GM23338 (cell line): ENCODE measurements at regions not wholly inside any gene's neighbourhood (a gene's known extent, or its start where the extent isn't known, plus 50 kb on each side); places are given as distances from the start of the nearest gene placed in this dataset.

Source experiments
- ATAC-seq: fragments of 200-7000 bp; cut with Tn5 transposase; 3 replicates; pipeline ENCODE4 v1.9.1; 2020
- DNase-seq: peaks from one replicate; pipeline ENCODE4 v3.0.0-alpha.2; 2015; ENCODE audit warnings: low spot score
- H2AFZ ChIP-seq: fragments of 200-600 bp; sonication (generic); 2 replicates; pipeline ENCODE4 v1.8.0; 2016; ENCODE audit warnings: antibody characterized with exemption, mild to moderate bottlenecking, moderate library complexity
- H3F3A ChIP-seq: fragments of 200-600 bp; sonication (generic); replicated peaks from 2 replicates; pipeline ENCODE4 v1.8.0; 2017; ENCODE audit warnings: antibody characterized with exemption, mixed run types, low read depth
- H3K27ac ChIP-seq: fragments of 200-600 bp; sonication (generic); 2 replicates; pipeline ENCODE4 v1.6.1; 2016; ENCODE audit warnings: low read depth
- H3K27me3 ChIP-seq: fragments of 200-600 bp; sonication (generic); 2 replicates; pipeline ENCODE4 v1.8.0; 2016; ENCODE audit warnings: mild to moderate bottlenecking, mixed run types, moderate library complexity; ENCODE audit not compliant: insufficient read depth
- H3K36me3 ChIP-seq: fragments of 200-600 bp; sonication (generic); 2 replicates; pipeline ENCODE4 v1.8.0; 2016; ENCODE audit warnings: mild to moderate bottlenecking; ENCODE audit not compliant: insufficient read depth
- H3K4me1 ChIP-seq: fragments of 200-600 bp; sonication (generic); 2 replicates; pipeline ENCODE4 v1.8.0; 2016; ENCODE audit warnings: mild to moderate bottlenecking, moderate library complexity; ENCODE audit not compliant: insufficient read depth
- H3K4me2 ChIP-seq: fragments of 200-600 bp; sonication (generic); 2 replicates; pipeline ENCODE4 v1.7.1; 2017; ENCODE audit warnings: mixed run types
- H3K4me3 ChIP-seq: fragments of 200-600 bp; sonication (generic); 2 replicates; pipeline ENCODE4 v1.6.1; 2016; ENCODE audit warnings: mixed run types
- H3K79me2 ChIP-seq: fragments of 200-600 bp; sonication (generic); replicated peaks from 2 replicates; pipeline ENCODE4 v1.8.0; 2017; ENCODE audit warnings: mild to moderate bottlenecking; ENCODE audit not compliant: insufficient read depth
- H3K9me2 ChIP-seq: fragments of 200-600 bp; sonication (generic); 2 replicates; pipeline ENCODE4 v1.8.0; 2017; ENCODE audit not compliant: insufficient read depth
- H4K20me1 ChIP-seq: fragments of 200-600 bp; sonication (generic); replicated peaks from 2 replicates; pipeline ENCODE4 v1.8.0; 2017; ENCODE audit warnings: mild to moderate bottlenecking; ENCODE audit not compliant: insufficient read depth
- H3K27ac Mint-ChIP-seq: 2 replicates; pipeline ENCODE4 v1.8.0; 2020; ENCODE audit warnings: inconsistent platforms, mild to moderate bottlenecking, moderate library complexity, mixed read lengths
- H3K27me3 Mint-ChIP-seq: 3 replicates; pipeline ENCODE4 v1.8.0; 2022; ENCODE audit warnings: low read depth, mild to moderate bottlenecking, moderate library complexity, mixed read lengths, inconsistent platforms; ENCODE audit not compliant: insufficient read depth, poor library complexity
- H3K36me3 Mint-ChIP-seq: 3 replicates; pipeline ENCODE4 v1.8.0; 2021; ENCODE audit warnings: low read depth, mild to moderate bottlenecking, inconsistent platforms, moderate library complexity, mixed read lengths
- H3K4me1 Mint-ChIP-seq: 3 replicates; pipeline ENCODE4 v1.8.0; 2020; ENCODE audit warnings: mild to moderate bottlenecking, inconsistent platforms, mixed read lengths
- H3K4me3 Mint-ChIP-seq: 3 replicates; pipeline ENCODE4 v1.8.0; 2021; ENCODE audit warnings: moderate library complexity, mild to moderate bottlenecking, inconsistent platforms, mixed read lengths
- H3K9me3 Mint-ChIP-seq: 3 replicates; pipeline ENCODE4 v1.8.0; 2020; ENCODE audit warnings: moderate library complexity, mild to moderate bottlenecking, inconsistent platforms, mixed read lengths
- CREB1 ChIP-seq: fragments of 250-450 bp; sonication (Bioruptor Pico); IDR thresholded peaks from 2 replicates; pipeline ENCODE4 v1.5.0; 2020; ENCODE audit warnings: low read depth, mild to moderate bottlenecking, moderate library complexity
- ETS1 ChIP-seq: IDR thresholded peaks from 2 replicates; pipeline ENCODE4 v1.6.1; 2016; ENCODE audit warnings: antibody characterized with exemption
- EZH2 ChIP-seq: fragments of 200-600 bp; sonication (generic); IDR thresholded peaks from one replicate; pipeline ENCODE4 v1.8.0; 2017; ENCODE audit warnings: antibody characterized with exemption, mild to moderate bottlenecking, low read depth; ENCODE audit not compliant: unreplicated experiment
- EZH2phosphoT487 ChIP-seq: fragments of 200-600 bp; sonication (generic); IDR thresholded peaks from one replicate; pipeline ENCODE4 v1.8.1; 2018; ENCODE audit warnings: antibody characterized with exemption; ENCODE audit not compliant: unreplicated experiment
- JUNB ChIP-seq: IDR thresholded peaks from one replicate; pipeline ENCODE4 v1.6.1; 2016; ENCODE audit warnings: antibody characterized with exemption; ENCODE audit not compliant: unreplicated experiment
- NANOG ChIP-seq: IDR thresholded peaks from 2 replicates; pipeline ENCODE4 v1.6.1; 2016; ENCODE audit warnings: antibody characterized with exemption, borderline replicate concordance
- POLR2AphosphoS5 ChIP-seq: IDR thresholded peaks from 2 replicates; pipeline ENCODE4 v1.6.1; 2016; ENCODE audit warnings: antibody characterized with exemption, low read depth
- REST ChIP-seq: IDR thresholded peaks from one replicate; pipeline ENCODE4 v1.6.1; 2018; ENCODE audit warnings: antibody characterized with exemption; ENCODE audit not compliant: unreplicated experiment
- STAT1 ChIP-seq: IDR thresholded peaks from one replicate; pipeline ENCODE4 v1.6.1; 2016; ENCODE audit warnings: antibody characterized with exemption; ENCODE audit not compliant: unreplicated experiment
- ZNF114 ChIP-seq: fragments of 250-450 bp; sonication (Bioruptor Pico); IDR thresholded peaks from 2 replicates; pipeline ENCODE4 v1.5.0; 2020; ENCODE audit warnings: mild to moderate bottlenecking, moderate library complexity
- ZNF331 ChIP-seq: fragments of 250-450 bp; sonication (Bioruptor Pico); IDR thresholded peaks from 2 replicates; pipeline ENCODE4 v1.5.0; 2020; ENCODE audit warnings: low read depth, mild to moderate bottlenecking, moderate library complexity
- ZNF462 ChIP-seq: fragments of 250-450 bp; sonication (Bioruptor Pico); IDR thresholded peaks from 2 replicates; pipeline ENCODE4 v1.5.0; 2020; ENCODE audit warnings: mild to moderate bottlenecking, moderate library complexity
- TF ChIP-seq, protein P1 (sequence below), 2 experiments: fragments of 200-600 bp in 1 of 2; sonication (generic) in 1 of 2; conservative IDR thresholded peaks; 2 replicates each; pipeline versions ENCODE4 v1.5.1 to v1.6.1; 2016 to 2017; ENCODE audit warnings: antibody characterized with exemption in 2 of 2, low read depth in 2 of 2, mild to moderate bottlenecking in 2 of 2, moderate library complexity in 1 of 2

DNA sequence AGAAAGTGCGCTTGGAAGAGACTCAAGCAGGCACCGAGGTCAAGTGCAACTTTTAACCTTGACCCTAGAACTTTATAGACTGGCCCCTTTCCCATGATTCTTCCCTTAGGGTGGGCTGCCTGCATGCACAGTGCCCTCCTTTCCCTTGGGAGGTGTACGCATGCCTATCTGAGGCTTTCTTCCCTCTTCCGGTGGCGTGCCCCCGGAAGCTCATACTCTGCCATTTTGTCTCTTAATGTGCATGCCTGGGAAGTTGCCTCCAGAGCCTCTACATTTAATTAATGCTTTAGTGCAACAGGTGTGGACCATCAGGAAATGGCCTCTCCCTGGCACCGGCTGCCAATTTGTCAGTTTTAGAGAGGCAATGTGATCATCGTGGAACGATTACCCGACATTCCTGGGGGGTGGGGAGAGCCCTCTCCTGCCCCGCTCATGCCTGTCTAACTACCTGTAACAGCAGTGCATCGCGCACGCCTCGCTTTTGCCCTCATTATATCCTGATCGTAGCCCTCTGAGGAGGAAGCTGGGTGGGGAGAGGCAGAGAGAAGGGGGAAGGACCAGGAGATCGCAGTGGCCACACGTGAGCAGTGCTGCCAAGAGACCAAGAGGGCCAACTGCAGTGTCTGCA lies 194.8 kb downstream of the TFCP2L1 start:
- TF ChIP-seq EZH2phosphoT487 (no peak), ZNF114 (no peak), POLR2AphosphoS5 (no peak), STAT1 (no peak), JUNB (no peak), CREB1 (no peak), EZH2 (no peak), ZNF462 (CRISPR knock-in tag) (no peak), REST (no peak), ZNF331 (CRISPR knock-in tag) (no peak), ETS1 (no peak), NANOG (no peak)
- TF ChIP-seq, protein P1, sequence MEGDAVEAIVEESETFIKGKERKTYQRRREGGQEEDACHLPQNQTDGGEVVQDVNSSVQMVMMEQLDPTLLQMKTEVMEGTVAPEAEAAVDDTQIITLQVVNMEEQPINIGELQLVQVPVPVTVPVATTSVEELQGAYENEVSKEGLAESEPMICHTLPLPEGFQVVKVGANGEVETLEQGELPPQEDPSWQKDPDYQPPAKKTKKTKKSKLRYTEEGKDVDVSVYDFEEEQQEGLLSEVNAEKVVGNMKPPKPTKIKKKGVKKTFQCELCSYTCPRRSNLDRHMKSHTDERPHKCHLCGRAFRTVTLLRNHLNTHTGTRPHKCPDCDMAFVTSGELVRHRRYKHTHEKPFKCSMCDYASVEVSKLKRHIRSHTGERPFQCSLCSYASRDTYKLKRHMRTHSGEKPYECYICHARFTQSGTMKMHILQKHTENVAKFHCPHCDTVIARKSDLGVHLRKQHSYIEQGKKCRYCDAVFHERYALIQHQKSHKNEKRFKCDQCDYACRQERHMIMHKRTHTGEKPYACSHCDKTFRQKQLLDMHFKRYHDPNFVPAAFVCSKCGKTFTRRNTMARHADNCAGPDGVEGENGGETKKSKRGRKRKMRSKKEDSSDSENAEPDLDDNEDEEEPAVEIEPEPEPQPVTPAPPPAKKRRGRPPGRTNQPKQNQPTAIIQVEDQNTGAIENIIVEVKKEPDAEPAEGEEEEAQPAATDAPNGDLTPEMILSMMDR (conservative IDR thresholded peaks at IDR 0.05; ENCODE audit: low read depth in 2 of 2) = no peak
- no peaks in the 10 kb centered on the region for H4K20me1 ChIP-seq
- H3K79me2 ChIP-seq = no peaks in the 10 kb centered on the region
- no peaks in the 10 kb centered on the region for H3K9me2 ChIP-seq
- H2AFZ ChIP-seq = no peak overlapping the region; the same call in 1 of the 2 replicates
- no peaks in the 10 kb centered on the region; the same call in 2 of the 3 replicates for H3K4me1 Mint-ChIP-seq
- H3K27me3 ChIP-seq = no peaks in the 10 kb centered on the region
- no peak for ATAC-seq
- no peak overlapping the region for H3K4me3 Mint-ChIP-seq
- H3K27ac Mint-ChIP-seq = no peak overlapping the region
- peaks cover 11% of the 10 kb centered on the region for H3K27me3 Mint-ChIP-seq
- peaks cover 10% of the 10 kb centered on the region; the same call in 2 of the 3 replicates for H3K9me3 Mint-ChIP-seq
- H3F3A ChIP-seq = no peaks in the 10 kb centered on the region
- DNase-seq = no peak
- H3K4me1 ChIP-seq = no peaks in the 10 kb centered on the region
- H3K4me3 ChIP-seq = no peak overlapping the region
- H3K27ac ChIP-seq = no peak overlapping the region
- peaks cover 3% of the 10 kb centered on the region; the same call in 1 of the 3 replicates for H3K36me3 Mint-ChIP-seq
- no peaks in the 10 kb centered on the region for H3K36me3 ChIP-seq
- H3K4me2 ChIP-seq = no peak overlapping the region
